ENCODE measurements at regions not wholly inside any gene's neighbourhood (a gene's known extent, or its start where the extent isn't known, plus 50 kb on each side); places are given as distances from the start of the nearest gene placed in this dataset.
"Not testable (repeated sequence)": the region's sequence is repeated elsewhere in the genome, so short reads cannot be mapped to it uniquely, and the experiment has no call there.

GRCh38 chr15:81870062-81870745, 175.6 kb downstream of the MEX3B start:
- POLR2A ChIA-PET; H3K27ac Mint-ChIP-seq; H3K27me3 Mint-ChIP-seq (ENCODE audit: low read depth); ATAC-seq; DNase-seq; H3K36me3 Mint-ChIP-seq (ENCODE audit: low read depth); H3K9me3 Mint-ChIP-seq (ENCODE audit: insufficient read depth); H3K4me3 Mint-ChIP-seq; H3K4me1 Mint-ChIP-seq (ENCODE audit: low read depth); CTCF ChIA-PET: not testable (repeated sequence)

- no peak overlapping the region for H3K27ac Mint-ChIP-seq
- no peak overlapping the region for H3K4me3 Mint-ChIP-seq
- ChIA-PET POLR2A (no interaction called here), CTCF (no interaction called here)
- no peaks in the 10 kb centered on the region for H3K4me1 Mint-ChIP-seq (ENCODE audit: low read depth)
- no peaks in the 10 kb centered on the region for H3K36me3 Mint-ChIP-seq (ENCODE audit: low read depth)
- ATAC-seq (no peak), DNase-seq (no peak)
- H3K27me3 Mint-ChIP-seq (ENCODE audit: low read depth), result no peaks in the 10 kb centered on the region
- no peaks in the 10 kb centered on the region for H3K9me3 Mint-ChIP-seq (ENCODE audit: insufficient read depth)
Observed at GRCh38 chr15:81869161-81869954, 176.5 kb downstream of the MEX3B start.

- CTCF ChIA-PET, result no interaction called here
- Mint-ChIP-seq H3K36me3 (ENCODE audit: low read depth) (no peaks in the 10 kb centered on the region), H3K4me3 (no peak overlapping the region), H3K9me3 (ENCODE audit: insufficient read depth) (no peaks in the 10 kb centered on the region), H3K27ac (no peak overlapping the region), H3K27me3 (ENCODE audit: low read depth) (no peaks in the 10 kb centered on the region), H3K4me1 (ENCODE audit: low read depth) (no peaks in the 10 kb centered on the region)
- ATAC-seq (no peak), DNase-seq (no peak)
- POLR2A ChIA-PET, result no interaction called here
Observed at GRCh38 chr15:81865850-81866537, 179.8 kb downstream of the MEX3B start.

GRCh38 chr15:81863162-81863561, 182.7 kb downstream of the MEX3B start:
- ATAC-seq (no peak), DNase-seq (no peak)
- Mint-ChIP-seq H3K4me3 (no peak overlapping the region), H3K36me3 (ENCODE audit: low read depth) (no peaks in the 10 kb centered on the region), H3K27ac (no peak overlapping the region), H3K9me3 (ENCODE audit: insufficient read depth) (no peaks in the 10 kb centered on the region), H3K4me1 (ENCODE audit: low read depth) (no peaks in the 10 kb centered on the region), H3K27me3 (ENCODE audit: low read depth) (no peaks in the 10 kb centered on the region)
- ChIA-PET CTCF (no interaction called here), POLR2A (no interaction called here)

- Mint-ChIP-seq H3K9me3 (ENCODE audit: insufficient read depth) (no peaks in the 10 kb centered on the region), H3K36me3 (ENCODE audit: low read depth) (no peaks in the 10 kb centered on the region), H3K27me3 (ENCODE audit: low read depth) (no peaks in the 10 kb centered on the region), H3K4me3 (no peak overlapping the region), H3K27ac (no peak overlapping the region), H3K4me1 (ENCODE audit: low read depth) (no peaks in the 10 kb centered on the region)
- POLR2A ChIA-PET, result no interaction called here
- DNase-seq (no peak), ATAC-seq (no peak)
- CTCF ChIA-PET, result no interaction called here
Observed at GRCh38 chr15:81859737-81860516, 185.9 kb downstream of the MEX3B start.

- no peaks in the 10 kb centered on the region for H3K4me1 Mint-ChIP-seq (ENCODE audit: low read depth)
- no peaks in the 10 kb centered on the region for H3K9me3 Mint-ChIP-seq (ENCODE audit: insufficient read depth)
- H3K27ac Mint-ChIP-seq, result no peak overlapping the region
- DNase-seq (no peak), ATAC-seq (no peak)
- ChIA-PET POLR2A (no interaction called here), CTCF (no interaction called here)
- H3K4me3 Mint-ChIP-seq, result no peak overlapping the region
- H3K27me3 Mint-ChIP-seq (ENCODE audit: low read depth), result no peaks in the 10 kb centered on the region
- no peaks in the 10 kb centered on the region for H3K36me3 Mint-ChIP-seq (ENCODE audit: low read depth)
Observed at GRCh38 chr15:81858586-81858985, 187.2 kb downstream of the MEX3B start.

- no peak for DNase-seq
- ATAC-seq, result no peak
- Mint-ChIP-seq H3K27me3 (ENCODE audit: low read depth) (no peaks in the 10 kb centered on the region), H3K9me3 (ENCODE audit: insufficient read depth) (no peaks in the 10 kb centered on the region), H3K27ac (no peak overlapping the region), H3K4me3 (no peak overlapping the region), H3K4me1 (ENCODE audit: low read depth) (no peaks in the 10 kb centered on the region), H3K36me3 (ENCODE audit: low read depth) (no peaks in the 10 kb centered on the region)
- ChIA-PET CTCF (no interaction called here), POLR2A (no interaction called here)
Observed at GRCh38 chr15:81858136-81858535, 187.7 kb downstream of the MEX3B start.

GRCh38 chr15:81856634-81857026, 189.2 kb downstream of the MEX3B start:
- ATAC-seq, result no peak
- CTCF ChIA-PET, result no interaction called here

GRCh38 chr15:81856001-81856633, 189.7 kb downstream of the MEX3B start:
- Mint-ChIP-seq H3K4me3 (no peak overlapping the region), H3K27ac (no peak overlapping the region), H3K27me3 (ENCODE audit: low read depth) (no peaks in the 10 kb centered on the region), H3K4me1 (ENCODE audit: low read depth) (no peaks in the 10 kb centered on the region), H3K9me3 (ENCODE audit: insufficient read depth) (no peaks in the 10 kb centered on the region), H3K36me3 (ENCODE audit: low read depth) (no peaks in the 10 kb centered on the region)
- POLR2A ChIA-PET, result no interaction called here
- no peak for DNase-seq
- no peak for ATAC-seq
- CTCF ChIA-PET, result no interaction called here

More at GRCh38 chr15:81856634-81857026, 189.2 kb downstream of the MEX3B start:
- POLR2A ChIA-PET, result no interaction called here
- Mint-ChIP-seq H3K4me1 (ENCODE audit: low read depth) (no peaks in the 10 kb centered on the region), H3K27ac (no peak overlapping the region), H3K9me3 (ENCODE audit: insufficient read depth) (no peaks in the 10 kb centered on the region), H3K27me3 (ENCODE audit: low read depth) (no peaks in the 10 kb centered on the region), H3K4me3 (no peak overlapping the region), H3K36me3 (ENCODE audit: low read depth) (no peaks in the 10 kb centered on the region)
- no peak for DNase-seq

GRCh38 chr15:81853150-81853748, 192.6 kb downstream of the MEX3B start:
- no peak for DNase-seq
- Mint-ChIP-seq H3K27ac (no peak overlapping the region), H3K4me3 (no peak overlapping the region), H3K27me3 (ENCODE audit: low read depth) (no peaks in the 10 kb centered on the region), H3K4me1 (ENCODE audit: low read depth) (no peaks in the 10 kb centered on the region), H3K36me3 (ENCODE audit: low read depth) (no peaks in the 10 kb centered on the region), H3K9me3 (ENCODE audit: insufficient read depth) (no peaks in the 10 kb centered on the region)
- ChIA-PET CTCF (no interaction called here), POLR2A (no interaction called here)
- no peak for ATAC-seq

GRCh38 chr15:81852411-81853149, 193.2 kb downstream of the MEX3B start:
- no peaks in the 10 kb centered on the region for H3K36me3 Mint-ChIP-seq (ENCODE audit: low read depth)
- ATAC-seq (no peak), DNase-seq (no peak)
- no peaks in the 10 kb centered on the region for H3K27me3 Mint-ChIP-seq (ENCODE audit: low read depth)
- H3K27ac Mint-ChIP-seq, result no peak overlapping the region
- H3K4me3 Mint-ChIP-seq, result no peak overlapping the region
- no peaks in the 10 kb centered on the region for H3K4me1 Mint-ChIP-seq (ENCODE audit: low read depth)
- H3K9me3 Mint-ChIP-seq (ENCODE audit: insufficient read depth), result no peaks in the 10 kb centered on the region
- ChIA-PET POLR2A (no interaction called here), CTCF (no interaction called here)

All from activated CD8-positive, alpha-beta T cell treated with anti-CD3 and anti-CD28 coated beads, Interleukin-2, amount 10 ng/mL, durations not matched to agents 7 days and 5 days (primary cell).